HG03175 (cell line): ENCODE measurements at regions not wholly inside any gene's neighbourhood (a gene's known extent, or its start where the extent isn't known, plus 50 kb on each side); places are given as distances from the start of the nearest gene placed in this dataset.
"Not testable (repeated sequence)": the region's sequence is repeated elsewhere in the genome, so short reads cannot be mapped to it uniquely, and the experiment has no call there.

Source experiments
- ATAC-seq: cut with Tn5 transposase; IDR thresholded peaks from one replicate; pipeline ENCODE4 v1.9.1; 2021; ENCODE audit warnings: mild to moderate bottlenecking, moderate library complexity; ENCODE audit not compliant: unreplicated experiment

GRCh38 chr20:22529150-22530019 lies 55.0 kb downstream of the FOXA2 start:
- no peak for ATAC-seq

DNA sequence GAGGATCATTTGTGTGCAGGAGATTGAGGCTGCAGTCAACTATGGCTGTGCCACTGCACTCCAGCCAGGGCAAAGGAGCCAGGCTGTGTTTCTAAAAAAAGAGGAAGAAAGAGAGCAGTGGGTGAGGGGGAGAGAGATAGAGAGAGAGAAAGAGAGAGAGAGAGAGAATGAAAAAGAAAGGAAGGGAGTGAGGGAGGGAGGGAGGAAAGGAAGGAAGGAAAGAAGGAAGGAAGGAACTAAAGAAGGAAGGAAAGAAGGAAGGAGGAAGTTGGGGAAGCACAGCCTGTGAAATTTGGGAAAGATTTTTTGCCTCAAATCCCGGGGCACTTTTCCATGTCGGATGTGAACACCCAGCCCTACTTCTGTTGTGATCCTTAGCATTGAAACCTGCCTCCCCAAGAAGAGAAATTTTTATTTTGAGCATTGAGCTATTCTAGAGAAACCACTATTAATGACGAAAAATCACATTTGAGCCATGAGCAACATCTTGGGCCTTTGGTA lies 57.8 kb downstream of the FOXA2 start:
- ATAC-seq, result no peak

- ATAC-seq, result no peak
Observed at GRCh38 chr20:22525821-22526220, 58.6 kb downstream of the FOXA2 start.

DNA sequence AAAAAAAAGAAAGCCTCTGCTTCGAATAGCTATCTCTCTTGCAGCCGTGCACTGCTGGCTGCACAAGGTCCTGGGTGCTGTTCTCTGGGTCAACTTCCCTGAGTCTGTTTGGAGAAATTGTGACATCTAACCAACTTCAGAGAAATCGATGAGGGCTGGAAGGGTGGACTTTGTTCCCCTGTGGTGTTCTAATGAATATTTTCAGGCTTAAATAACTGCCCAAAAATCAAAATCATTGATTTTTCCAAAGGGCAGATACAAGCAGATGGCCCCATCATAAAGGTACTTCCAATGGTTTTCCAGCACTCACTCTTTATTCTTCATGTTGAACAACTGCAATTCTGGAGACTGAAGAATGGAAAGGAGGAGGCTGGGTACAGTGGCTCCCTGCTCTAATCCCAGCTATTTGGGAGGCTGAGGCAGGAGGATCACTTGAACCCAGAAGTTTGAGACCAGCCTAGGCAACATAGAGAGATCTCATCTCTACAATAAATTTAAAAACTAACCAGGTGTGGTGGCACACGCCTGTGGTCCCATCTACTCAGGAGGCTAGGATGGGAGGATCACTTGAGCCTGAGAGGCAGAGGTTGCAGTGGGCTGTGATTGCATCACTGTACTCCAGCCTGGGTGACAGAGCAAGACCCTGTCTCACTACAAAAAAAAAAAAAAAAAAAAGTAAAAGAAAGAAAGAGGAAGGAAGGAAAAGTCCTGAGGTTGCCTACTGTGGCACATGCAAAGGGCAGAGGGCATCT lies 59.1 kb downstream of the FOXA2 start:
- no peak for ATAC-seq

DNA sequence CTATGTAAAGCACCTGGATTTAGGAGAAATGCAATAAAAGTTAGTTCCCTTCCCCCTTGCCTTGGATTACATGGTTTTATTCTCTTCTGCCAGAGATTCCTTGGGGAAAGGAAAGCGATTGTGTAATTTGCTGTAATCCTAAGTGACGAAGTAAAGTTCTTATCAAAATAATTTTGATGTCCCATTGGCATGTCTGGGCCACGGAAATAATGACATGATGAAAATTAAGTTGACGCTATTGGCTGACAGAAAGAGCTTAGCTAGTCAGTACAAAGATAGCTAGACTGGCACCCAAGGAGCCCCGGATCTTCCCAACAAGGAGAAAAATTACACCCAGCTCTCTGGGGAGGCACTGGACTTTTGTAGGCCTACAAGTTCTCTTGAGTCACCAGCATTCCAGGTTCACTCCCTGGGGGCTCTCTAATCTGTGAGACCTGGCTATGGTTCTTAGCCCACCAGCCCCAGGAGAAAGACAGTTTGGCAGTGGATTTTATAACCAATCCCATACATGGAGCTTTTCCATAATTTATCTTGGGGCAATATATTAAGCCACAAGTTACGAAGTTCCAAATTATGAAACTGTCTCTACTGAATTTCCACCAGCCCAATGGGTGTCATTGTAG lies 59.9 kb downstream of the FOXA2 start:
- no peak for ATAC-seq

DNA sequence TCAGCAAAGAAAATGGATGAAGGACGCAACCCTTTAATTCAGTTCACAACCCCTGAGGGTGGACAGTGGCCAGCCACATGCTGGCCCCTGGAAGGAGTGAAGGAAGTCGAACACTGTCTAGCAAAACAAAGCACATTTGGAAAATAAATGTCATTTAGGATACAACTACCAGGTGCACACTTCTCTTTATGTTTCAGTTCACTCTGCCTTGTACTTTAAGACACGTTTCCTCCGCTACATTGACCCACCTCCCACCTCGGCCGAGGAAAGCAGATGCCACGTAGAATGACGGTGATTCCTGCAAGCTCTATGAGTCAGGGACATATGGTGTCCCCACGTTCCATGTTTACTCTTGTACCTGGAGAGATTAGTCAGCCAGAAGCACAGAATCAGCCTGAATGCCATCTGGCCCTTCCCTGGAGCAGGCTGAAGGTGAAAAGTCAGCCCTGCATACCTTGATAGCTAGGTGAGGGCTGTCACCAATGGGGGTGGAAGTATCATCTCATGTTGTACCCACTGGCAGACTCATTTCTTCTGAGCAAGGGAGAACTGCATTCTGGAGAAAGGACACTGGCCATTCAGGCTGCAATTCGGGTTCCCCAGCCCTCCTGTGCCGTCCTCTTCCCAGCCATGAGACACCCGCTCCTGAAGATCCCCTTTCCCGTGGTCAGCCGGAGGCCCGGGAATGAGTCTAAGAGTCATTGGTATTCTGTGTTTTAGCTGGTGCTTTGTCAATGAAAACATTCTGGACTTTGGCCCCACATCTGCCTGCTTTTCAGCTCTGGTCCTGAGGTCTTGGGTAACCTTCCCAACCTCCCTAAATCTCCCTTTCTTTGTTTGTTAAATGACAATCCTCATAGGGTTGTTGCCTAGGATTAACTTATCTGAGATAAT lies 60.6 kb downstream of the FOXA2 start:
- no peak for ATAC-seq

DNA sequence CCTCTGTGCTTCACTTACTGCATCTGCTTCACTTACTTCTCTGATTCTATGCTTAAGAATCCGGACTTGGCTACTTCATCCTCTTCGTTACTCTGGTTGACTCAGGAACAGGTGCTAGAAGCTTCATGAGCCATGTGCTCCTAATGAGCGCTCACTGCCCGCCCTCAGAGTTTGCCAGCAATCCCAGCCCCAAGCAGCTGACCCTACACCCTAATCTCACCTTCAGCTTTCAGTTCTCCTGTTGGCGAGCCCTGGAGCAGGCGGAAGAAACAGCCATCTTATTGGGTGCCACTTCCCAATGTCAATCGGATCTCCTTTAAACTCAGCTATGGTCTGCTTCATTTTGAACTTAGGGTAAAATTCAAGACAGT lies 61.3 kb downstream of the FOXA2 start:
- no peak for ATAC-seq

DNA sequence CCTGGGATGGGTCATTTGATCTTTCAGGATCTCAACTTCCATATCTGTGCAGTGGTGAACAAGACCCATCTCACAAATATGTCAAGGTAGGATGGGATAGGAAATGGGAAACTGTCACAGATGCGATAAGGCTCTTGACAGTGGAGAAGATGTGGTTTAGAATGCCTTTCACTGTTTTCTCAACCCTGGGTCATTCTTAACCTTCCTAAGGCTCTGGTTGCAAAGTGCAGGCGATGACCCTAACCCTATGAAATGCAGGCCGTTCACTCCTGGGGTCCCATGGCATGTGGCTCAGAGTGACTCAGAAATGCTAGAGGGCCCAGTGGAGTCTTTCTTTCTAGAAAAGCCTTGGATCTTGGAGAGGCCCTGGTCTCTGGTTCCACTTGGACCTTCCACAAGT lies 61.7 kb downstream of the FOXA2 start:
- ATAC-seq, result no peak

GRCh38 chr20:22521940-22522339 lies 62.4 kb downstream of the FOXA2 start:
- ATAC-seq, result not testable (repeated sequence)

DNA sequence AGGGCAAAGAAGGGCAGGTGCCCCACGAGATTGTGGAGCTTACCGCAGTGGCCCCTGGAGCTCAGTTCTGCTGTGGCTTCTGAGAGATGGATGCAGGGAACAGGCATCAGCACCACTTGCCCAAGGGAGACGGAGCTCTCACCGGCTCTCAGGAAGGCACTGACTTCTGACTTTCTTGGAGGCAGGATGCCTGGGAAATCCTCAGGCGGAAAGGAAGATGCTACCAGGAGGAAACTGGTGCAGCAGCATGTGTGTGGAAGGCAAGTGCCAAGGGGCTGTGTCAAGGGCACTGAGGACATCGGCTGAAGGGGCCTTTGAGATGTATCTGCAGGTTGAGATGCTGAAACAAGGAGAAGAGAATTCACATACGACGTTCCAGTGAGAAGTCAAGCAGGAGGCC lies 64.0 kb downstream of the FOXA2 start:
- ATAC-seq, result no peak

DNA sequence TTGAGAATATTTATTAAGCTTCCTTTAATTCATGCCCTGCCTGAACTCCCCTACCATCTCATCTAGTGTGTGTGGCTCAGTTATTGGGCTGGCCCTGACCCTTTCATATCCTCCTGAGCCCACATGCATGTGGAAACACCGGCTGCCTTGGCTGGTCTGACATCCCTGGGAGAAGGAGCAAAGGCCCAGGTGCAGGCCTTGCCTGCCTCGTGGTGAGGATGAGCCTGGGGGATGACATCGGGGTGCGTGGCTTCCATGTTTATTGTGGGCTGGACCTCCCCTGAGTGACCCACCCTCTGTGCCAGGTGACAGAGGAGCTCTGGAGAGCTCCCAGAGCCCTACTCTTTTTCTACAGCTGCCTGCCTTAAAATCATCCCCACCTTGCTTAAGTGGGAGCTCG lies 69.1 kb downstream of the FOXA2 start:
- no peak for ATAC-seq

DNA sequence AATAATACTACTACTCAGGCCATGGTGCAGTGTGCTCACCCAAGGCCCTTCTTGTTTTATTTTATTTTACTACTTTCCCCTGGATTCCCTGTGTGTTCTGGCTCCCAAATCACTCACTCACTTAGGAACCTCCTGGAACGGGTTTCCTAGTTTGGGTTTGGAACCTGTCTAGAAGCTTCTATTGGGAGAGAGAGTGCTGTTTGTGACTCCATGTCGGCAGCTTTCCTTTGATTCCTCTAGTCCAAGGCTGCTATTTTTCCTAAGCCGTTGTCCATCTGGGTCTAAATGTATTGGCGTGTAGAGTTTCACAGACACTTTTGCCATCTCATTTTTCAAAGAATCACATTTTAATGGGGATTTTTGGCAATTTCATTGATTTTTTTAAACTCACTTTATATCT lies 70.8 kb downstream of the FOXA2 start:
- ATAC-seq, result no peak

DNA sequence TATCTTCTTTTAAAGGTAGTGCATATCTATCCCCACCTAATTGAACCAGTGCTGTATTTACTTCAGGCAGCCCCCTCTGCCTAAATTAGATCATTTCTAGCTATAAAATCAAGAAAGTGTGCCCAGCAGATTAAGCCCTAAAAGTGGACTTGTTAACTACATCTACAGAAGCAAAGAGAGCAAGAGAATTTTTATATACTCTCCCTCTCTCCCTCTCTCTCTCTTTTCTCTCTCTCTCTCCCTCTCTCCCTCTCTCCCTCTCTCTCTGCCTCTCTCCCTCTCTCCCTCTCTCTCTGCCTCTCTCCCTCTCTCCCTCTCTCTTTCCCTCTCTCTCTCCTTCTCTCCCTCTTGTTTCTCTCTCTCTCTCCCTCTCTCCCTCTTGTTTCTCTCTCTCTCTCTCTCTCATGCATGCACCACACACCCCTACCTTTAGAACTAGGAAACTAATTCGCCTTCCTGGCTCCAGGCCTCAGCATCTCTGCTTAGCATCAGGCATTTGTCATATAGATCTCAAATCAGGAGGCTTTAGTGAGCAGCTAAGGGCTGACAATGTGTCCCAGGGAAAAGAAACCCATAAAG lies 71.4 kb downstream of the FOXA2 start:
- ATAC-seq, result no peak

DNA sequence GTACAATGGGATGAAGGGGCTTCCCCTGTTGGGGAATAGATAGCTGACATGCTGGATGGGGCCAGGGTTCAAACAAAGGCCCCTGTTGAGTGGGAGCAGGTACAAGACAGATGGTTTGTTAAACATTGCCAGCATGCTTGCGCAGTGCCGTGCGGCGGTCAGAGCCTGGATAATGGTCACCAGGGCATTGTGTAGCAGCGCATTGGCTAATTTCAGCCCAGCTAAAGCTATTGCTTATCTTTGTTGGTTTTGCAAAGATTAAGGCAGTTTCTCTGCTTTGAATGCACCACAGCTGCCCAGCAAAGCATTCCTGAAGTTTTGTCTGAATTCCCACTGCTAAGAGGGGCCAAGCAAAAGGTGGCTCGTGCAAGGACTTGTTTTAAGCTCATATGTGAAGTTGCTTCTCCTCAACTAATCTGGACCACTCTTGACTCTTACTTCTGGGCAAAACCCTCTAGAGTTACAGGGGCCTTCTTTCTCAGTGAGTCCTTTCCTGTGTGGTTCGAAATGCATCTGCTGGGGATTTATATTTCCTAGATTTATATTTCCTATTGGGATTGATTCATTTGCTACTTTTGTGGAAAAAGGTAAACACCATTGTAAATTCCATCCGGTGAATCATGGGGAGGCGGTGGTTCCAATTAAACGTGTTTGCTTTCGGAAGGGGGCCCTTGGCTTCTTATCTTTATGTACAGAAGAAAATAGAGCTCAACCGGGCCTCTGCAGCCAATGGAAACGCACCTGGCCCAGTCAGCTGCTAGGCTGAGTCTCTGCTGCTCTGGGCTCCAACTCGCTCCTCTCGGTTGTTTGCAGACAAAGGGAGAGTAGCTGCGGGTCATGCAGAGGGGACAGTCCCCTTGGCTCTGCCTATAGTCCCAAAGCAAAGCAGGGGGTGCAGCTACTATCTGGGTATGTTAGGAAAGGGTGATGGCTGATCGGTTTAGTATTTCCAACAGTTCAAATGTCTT lies 72.1 kb downstream of the FOXA2 start:
- ATAC-seq, result no peak

DNA sequence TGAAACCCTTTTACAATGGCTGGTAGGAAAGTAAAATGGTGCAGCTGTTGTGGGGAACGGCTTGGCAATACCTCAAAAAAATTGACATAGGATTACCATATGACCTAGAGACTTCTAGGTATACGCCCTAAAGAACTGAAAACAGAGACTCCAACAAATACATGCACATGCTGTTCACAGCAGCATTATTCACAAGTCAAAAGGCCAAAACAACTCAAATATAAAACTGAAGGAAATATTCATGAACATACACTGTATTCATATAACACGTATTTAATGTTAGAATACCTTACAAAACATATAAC lies 74.6 kb downstream of the FOXA2 start:
- ATAC-seq, result no peak

GRCh38 chr20:22509090-22509842 lies 75.1 kb downstream of the FOXA2 start:
- ATAC-seq, result no peak

DNA sequence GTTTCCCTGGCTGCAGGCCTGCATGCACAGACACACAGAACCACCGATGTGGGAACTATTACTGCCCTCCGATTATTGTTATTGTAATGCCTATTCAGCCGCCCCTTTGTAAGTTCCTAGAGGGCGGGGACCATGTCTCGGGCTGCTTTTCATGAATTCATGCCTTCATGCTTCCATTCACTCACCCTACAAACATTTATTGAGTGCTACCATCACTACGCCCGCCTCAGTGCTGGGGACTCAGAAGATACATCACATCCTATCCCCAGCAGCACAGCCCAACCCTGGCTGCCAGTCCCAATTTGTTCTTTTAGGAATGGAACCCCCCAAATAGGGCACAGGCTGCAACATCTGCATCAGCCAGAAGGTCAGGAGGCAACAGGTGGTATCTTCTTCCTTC lies 75.9 kb downstream of the FOXA2 start:
- no peak for ATAC-seq

DNA sequence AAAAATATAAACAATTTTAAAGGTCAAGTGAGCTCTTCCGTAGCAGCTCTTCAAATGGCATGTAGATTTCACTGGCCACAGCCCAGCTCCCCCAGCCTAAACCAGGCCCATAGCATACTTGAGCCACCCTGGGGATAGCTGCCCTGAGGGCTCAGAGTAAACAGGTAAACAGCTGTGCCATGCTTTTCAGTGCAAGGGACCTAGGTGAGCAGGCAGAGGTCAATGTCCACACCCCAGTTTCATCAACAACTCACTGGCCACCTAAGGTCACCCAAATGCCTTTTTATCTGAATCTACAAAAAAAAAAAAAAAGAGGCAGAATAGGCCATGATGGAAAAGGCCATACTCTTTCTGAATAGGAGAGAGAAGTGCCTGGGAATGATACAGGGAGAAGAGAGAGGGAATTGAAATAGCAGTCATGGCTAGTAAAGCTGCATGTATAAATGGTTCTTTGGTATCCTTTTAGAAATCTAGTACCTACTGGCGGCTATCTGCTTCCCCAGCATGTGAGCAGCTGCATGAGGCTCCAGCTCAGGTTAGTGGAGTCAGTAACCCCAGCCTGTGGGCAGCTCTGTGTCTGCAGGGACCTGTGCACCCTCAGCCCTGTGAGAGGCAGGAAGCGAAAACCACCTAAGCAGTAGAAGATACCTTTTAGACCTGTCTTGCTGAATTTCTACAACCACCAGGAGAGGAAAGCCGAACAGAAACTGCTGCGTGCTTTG lies 77.0 kb downstream of the FOXA2 start:
- ATAC-seq, result no peak
